GM12873 (cell line): ENCODE measurements at regions not wholly inside any gene's neighbourhood (a gene's known extent, or its start where the extent isn't known, plus 50 kb on each side); places are given as distances from the start of the nearest gene placed in this dataset.

ENCODE experiments used
- CTCF ChIP-seq: IDR thresholded peaks from 2 replicates; pipeline ENCODE4 v1.5.1; 2012; ENCODE audit warnings: low read depth, mild to moderate bottlenecking, moderate library complexity, low read length, control low read depth; ENCODE audit not compliant: insufficient read depth; ENCODE audit errors: missing control alignments

DNA sequence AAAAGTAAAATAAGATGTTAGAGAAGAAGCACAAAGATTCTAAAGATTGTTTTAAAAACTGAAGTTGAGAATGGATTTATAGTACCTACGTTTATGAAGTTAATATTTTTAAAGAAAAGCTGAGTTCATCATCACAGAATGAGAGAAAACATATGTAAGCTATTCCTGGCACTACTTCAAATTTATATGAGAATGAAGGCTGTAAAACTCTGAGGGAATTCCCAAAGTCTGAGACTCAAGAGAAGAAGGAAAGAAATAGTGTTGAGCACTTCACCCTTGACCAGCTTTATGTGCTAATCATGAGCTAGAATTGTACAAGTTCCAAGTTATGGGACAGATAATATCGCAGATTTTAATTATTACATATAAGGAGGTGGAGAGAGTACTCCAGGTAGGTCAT lies 323.7 kb upstream of the GNAI1 start:
- TF ChIP-seq CTCF = no peak

- no peak for TF ChIP-seq CTCF
Measured at GRCh38 chr7:79806161-79806734, 328.4 kb upstream of the GNAI1 start.

DNA sequence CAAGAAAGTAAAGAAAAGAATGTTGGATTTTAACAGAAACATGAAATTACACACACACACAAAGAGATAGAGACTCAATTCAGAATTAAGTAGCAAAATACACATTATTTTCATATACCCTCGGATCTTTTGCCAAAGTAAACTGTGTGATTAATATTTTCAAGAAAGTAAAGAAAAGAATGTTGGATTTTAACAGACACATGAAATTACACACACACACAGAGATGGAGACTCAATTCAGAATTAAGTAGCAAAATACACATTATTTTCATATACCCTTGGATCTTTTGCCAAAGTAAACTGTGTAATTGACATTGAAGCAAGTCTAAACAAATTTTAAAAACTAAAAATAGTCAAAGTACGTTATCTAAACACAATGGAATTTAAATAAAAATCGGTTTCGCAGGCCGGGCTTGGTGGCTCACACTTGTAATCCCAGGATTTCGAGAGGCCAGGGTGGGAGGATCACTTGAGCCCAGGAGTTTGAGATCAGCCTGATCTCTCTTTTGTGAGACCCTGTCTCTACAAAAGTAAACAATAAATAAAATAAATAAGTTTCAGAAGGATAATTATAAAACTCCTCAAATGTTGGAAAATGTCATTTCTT lies 337.3 kb upstream of the MAGI2 start:
- no peak for TF ChIP-seq CTCF

DNA sequence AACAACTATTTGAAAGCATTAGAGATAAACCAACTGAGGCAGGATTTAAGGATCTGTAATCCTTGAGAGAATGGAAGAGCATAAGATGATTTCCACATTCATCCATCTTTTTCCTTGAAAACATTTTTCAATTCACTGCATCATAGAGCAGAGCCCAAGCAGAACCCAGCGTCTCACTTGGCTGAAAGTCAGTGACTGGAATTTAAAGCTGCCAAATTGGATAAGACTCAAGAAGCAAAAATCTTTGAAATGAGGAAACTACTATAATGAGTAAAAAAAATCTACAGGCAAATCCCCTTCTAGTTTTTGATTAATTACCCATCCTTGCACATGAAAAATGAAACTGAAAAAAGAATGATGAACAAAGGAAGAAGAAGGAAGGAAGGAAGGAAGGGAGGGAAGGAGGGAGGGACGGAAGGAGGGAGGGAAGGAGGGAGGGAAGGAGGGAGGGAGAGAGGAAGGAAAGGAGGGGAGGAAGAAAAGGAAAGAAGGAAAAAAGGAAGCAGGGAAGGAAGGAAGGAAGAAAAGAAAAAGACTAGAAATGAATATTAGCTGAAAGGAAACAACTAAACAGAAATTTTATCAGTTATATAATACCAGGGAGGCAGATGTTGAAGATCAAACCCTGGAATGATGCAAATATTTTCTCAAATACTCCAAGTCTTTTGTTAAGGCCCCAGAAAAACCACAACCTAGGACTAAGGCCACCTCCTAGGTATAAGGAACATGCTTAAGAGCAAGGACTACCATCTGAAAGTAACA lies 336.3 kb upstream of the MAGI2 start:
- TF ChIP-seq CTCF = no peak

DNA sequence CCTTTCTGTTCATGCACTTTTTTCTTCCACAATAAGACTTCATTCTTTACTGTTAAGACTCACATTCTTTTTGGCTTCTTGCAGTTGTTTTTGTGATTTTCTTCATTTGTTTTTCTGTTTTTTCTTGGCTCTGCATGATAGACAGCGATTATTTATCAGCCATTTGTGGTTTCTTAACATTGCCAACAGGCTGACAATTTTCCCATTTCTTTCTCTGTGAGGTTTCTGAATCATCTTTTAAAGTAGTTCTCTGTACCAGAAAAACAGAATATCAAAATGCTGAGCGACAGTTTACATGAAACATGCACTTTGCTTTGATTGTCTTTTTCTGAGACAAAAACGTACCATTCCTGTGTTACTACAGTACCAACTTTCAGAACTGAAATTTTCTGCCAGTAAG lies 334.2 kb upstream of the MAGI2 start:
- no peak for TF ChIP-seq CTCF

DNA sequence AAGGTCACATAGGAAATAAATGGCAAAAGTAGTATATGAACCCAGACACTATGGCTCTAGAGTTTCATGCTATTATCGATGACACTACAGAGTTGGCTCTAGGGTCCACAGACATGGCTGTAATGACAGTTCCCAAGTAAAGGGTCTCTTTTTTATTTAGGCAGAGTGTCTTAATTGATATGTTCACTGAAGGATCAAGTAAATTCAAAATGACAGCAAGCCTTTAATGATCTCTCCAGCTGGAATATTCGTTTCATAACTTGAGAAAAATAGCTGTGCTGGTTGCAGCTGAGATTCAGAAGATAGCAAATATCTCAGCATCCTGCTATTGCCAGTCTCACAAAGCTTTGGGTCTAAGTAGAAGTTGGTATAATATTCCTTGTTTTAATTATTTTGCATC lies 333.6 kb upstream of the MAGI2 start:
- no peak for TF ChIP-seq CTCF

GRCh38 chr7:79786187-79786586 lies 332.7 kb upstream of the MAGI2 start:
- no peak for TF ChIP-seq CTCF
